GM18520 (cell line): ENCODE measurements at regions not wholly inside any gene's neighbourhood (a gene's known extent, or its start where the extent isn't known, plus 50 kb on each side); places are given as distances from the start of the nearest gene placed in this dataset.
"Not testable (repeated sequence)": the region's sequence is repeated elsewhere in the genome, so short reads cannot be mapped to it uniquely, and the experiment has no call there.

Source experiments
- ATAC-seq: cut with Tn5 transposase; IDR thresholded peaks from one replicate; pipeline ENCODE4 v1.9.1; 2021; ENCODE audit not compliant: unreplicated experiment

DNA sequence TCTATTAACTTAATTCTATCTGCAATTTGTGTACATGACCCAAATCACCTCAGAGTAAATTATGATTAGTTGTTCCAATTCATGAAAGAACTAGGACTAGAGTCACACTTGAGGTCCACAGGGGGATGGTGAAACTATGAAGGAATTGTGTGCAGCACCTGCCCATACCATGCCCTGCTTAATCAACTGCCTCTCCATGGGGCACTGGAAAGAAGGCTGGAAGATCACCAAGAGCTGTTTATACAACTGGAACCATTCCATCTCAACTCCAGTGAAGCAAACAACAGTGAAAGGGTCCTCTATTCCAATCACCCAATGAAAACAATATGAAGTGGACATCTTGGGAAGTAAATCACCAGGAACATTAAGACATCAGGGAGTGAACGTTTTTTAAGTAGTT is 98.7 kb upstream of the SEMA3D start:
- ATAC-seq: no peak

DNA sequence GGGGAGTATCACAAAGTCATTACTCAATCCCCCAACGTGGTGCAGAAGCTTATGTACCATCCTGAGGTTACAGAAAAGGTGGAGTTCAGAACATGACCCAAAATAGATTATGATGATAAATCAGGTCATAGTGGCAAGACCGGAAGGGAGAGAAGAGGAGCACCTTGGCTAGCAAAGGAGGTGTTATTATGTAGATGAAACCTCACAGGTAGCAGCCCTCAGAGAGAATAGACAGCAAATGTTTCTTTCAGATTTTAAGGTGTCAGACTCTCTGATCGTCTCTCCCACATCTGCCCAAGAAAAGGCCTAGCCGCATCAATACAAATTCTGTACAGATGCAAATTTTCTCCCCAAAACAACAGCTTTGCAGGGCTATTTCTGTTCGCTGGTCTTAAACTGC is 88.3 kb upstream of the SEMA3D start:
- ATAC-seq: no peak

DNA sequence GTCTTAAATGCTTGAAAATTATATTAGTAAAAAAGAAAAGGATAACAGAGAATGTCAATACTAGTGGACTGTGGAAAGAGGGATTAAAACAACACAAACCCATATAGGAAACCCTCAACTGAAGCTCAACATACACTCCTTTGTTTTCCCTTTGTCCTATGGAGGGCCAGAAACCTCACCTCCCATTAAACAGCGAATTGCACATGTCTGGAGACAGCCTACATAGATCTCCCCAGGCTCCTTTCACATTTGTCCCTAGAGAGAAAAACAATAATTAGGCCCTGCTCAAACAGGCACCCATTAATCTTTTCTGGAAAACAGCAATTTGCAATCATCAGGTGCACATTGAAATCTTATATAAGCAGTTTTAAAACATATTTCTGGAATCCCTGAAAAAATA is 87.6 kb upstream of the SEMA3D start:
- ATAC-seq: no peak

DNA sequence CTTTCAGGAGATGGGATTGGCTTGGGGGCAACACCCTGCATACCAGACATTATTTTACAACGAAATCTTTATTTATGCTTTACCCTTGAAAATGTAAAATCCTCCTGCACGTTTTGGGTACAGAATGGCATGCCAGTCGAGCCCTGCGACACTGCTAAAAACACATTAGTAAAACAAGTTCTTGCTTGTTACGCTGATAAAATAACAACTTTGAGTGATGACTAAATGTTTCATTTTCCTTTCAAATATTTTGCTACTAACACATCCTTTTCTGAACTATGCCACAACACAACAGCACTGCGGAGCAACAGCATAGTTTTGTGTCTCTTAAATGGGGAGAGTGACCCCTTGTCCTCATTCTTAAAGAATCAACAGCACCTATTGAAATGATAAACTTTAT is 76.0 kb upstream of the SEMA3D start:
- no peak for ATAC-seq

DNA sequence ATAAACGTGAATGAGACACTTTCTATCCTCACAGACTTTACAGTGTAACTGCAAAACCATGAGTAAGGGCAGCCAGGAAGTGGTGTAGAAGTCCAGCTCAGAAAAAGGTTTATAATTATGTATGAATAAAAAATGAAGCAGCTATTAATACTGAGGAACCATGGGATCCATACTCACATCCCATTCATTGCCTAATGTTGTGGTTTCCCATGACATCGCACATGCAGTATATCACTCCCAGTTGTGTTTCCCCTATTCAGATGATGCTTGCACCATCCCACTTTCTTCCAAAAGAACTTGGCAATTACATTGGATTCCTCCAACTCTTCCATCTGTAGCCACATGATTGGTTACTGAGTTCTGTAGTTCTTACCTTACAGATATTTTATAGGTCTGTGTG is 74.5 kb upstream of the SEMA3D start:
- ATAC-seq: no peak

DNA sequence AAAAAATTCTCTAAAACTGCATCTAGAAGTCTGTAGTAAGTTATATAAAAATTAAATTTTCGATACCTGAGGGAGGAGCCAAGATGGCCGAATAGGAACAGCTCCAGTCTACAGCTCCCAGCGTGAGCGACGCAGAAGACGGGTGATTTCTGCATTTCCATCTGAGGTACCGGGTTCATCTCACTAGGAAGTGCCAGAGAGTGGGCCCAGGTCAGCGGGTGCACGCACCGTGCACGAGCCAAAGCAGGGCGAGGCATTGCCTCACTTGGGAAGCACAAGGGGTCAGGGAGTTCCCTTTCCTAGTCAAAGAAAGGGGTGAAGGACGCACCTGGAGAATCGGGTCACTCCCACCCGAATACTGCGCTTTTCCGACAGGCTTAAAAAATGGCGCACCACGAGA is 62.9 kb upstream of the SEMA3D start:
- not testable (repeated sequence) for ATAC-seq

DNA sequence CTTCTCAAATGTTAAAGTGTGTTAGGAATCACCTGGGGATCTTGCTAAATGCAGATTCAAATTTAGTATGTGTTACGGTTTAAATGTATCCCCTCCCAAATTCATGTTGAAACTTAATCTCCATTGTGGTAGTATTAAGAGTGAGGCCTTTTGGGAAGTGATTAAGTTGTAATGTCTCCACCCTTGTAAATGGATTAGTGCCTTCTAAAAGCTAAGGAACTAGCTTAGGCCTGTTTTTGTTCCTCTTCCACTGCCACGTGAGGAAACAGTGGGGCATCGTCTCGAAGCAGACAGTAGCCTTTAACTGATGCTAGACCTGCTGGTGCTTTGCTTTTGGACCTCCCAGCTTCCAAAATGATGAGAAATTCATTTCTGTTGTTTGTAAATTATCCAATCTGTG is 52.3 kb upstream of the SEMA3D start:
- no peak for ATAC-seq

DNA sequence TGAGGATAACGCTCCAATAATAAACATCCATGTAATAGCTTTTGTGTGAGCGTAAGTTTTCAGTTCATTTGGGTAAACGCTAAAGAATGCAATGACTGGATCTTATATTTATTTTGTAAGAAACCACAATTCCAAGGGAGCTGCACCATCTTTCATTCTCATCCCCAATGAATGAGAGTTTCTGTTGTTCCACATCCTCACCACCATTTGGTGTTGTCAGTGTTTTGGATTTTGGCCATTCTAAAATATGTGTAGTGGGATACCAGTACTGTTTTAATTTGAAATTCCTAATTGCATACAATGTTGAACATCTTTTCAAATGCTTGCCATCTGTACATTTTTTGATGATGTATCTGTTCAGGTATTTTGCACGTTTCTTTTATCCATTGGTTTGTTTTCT is 50.9 kb upstream of the SEMA3D start:
- no peak for ATAC-seq
